GM12878 (cell line): ENCODE measurements at regions not wholly inside any gene's neighbourhood (a gene's known extent, or its start where the extent isn't known, plus 50 kb on each side); places are given as distances from the start of the nearest gene placed in this dataset.
A peak's percentile ranks its signal among the peaks of the same experiment; 100 is the strongest.

Experiments used
- ATAC-seq: fragments of 200-7000 bp; cut with Tn5 transposase; 3 replicates; pipeline ENCODE4 v1.9.1; 2020; ENCODE audit warnings: mild to moderate bottlenecking, moderate library complexity
- BruUV-seq: library from RNA; stranded (reverse); fragments of 400-500 nt; replicated peaks from 2 replicates; lab custom pipeline; 2021; lab: Mats Ljungman, UMichigan
- CTCF ChIA-PET: fragments of 300-600 bp; sonication (Branson Sonifier 250); formaldehyde crosslinking; extraction: SDS; loops from one replicate; lab custom pipeline; 2021; ENCODE audit warnings: inconsistent platforms; lab: Yijun Ruan, JAX
- POLR2A ChIA-PET: fragments of 350-600 bp; formaldehyde crosslinking; extraction: SDS; loops from one replicate; lab custom pipeline; 2021; ENCODE audit warnings: inconsistent platforms; lab: Charles Lee
- RAD21 ChIA-PET: fragments of 300-600 bp; sonication (Branson Sonifier 250); formaldehyde crosslinking; loops from one replicate; lab custom pipeline; 2023; ENCODE audit warnings: antibody characterized with exemption; ENCODE audit not compliant: unreplicated experiment; lab: Charles Lee
- SMC1A ChIA-PET: fragments of 300-600 bp; sonication (Branson Sonifier 250); formaldehyde crosslinking; loops from one replicate; lab custom pipeline; 2023; ENCODE audit not compliant: unreplicated experiment, uncharacterized antibody; lab: Charles Lee
- DNase-seq: peaks from one replicate; pipeline ENCODE4 v3.0.0-alpha.2; 2011; ENCODE audit warnings: low read depth, low spot score
- FAIRE-seq: peaks from 3 replicates; lab custom pipeline; 2011; peaks lifted over from hg19 to GRCh38; lab: Jason Lieb, UNC
- H2AFZ ChIP-seq: 2 replicates; pipeline ENCODE4 v1.6.0; 2011; ENCODE audit warnings: low read depth, low read length, control low read depth; ENCODE audit not compliant: control insufficient read depth
- H3K27ac ChIP-seq: 2 replicates; pipeline ENCODE4 v1.5.1; 2011; ENCODE audit warnings: control low read depth; ENCODE audit not compliant: control insufficient read depth, insufficient read depth
- H3K27me3 ChIP-seq, 2 experiments: replicated peaks in 1 of 2; 2 replicates each; pipeline versions ENCODE4 v1.6.0 to v1.6.1; 2011; ENCODE audit warnings: low read length in 1 of 2; ENCODE audit not compliant: control insufficient read depth in 2 of 2, insufficient read depth in 2 of 2
- H3K36me3 ChIP-seq, 2 experiments: 2 replicates each; pipeline ENCODE4 v1.5.1; 2011; ENCODE audit warnings: low read length in 1 of 2; ENCODE audit not compliant: control insufficient read depth in 2 of 2, insufficient read depth in 2 of 2
- H3K4me1 ChIP-seq: 2 replicates; pipeline ENCODE4 v1.6.1; 2011; ENCODE audit warnings: mild to moderate bottlenecking, low read length, moderate library complexity, mixed read lengths; ENCODE audit not compliant: control insufficient read depth, insufficient read depth
- H3K4me2 ChIP-seq: 2 replicates; pipeline ENCODE4 v1.6.0; 2011; ENCODE audit warnings: control low read depth; ENCODE audit not compliant: control insufficient read depth, insufficient read depth
- H3K4me3 ChIP-seq: fragments of 200-600 bp; sonication (generic); 2 replicates; pipeline ENCODE4 v1.5.1; 2016
- H3K79me2 ChIP-seq: 2 replicates; pipeline ENCODE4 v1.6.0; 2011; ENCODE audit warnings: low read length; ENCODE audit not compliant: control insufficient read depth, insufficient read depth
- H3K9ac ChIP-seq: 2 replicates; pipeline ENCODE4 v1.8.0; 2011; ENCODE audit warnings: low read length, control low read depth, mixed read lengths; ENCODE audit not compliant: control insufficient read depth, insufficient read depth
- H3K9me3 ChIP-seq: replicated peaks from 3 replicates; pipeline ENCODE4 v1.5.1; 2011; ENCODE audit warnings: mild to moderate bottlenecking, low read length; ENCODE audit not compliant: control insufficient read depth, insufficient read depth
- H4K20me1 ChIP-seq: 2 replicates; pipeline ENCODE4 v1.6.0; 2011; ENCODE audit not compliant: control insufficient read depth, insufficient read depth
- BHLHE40 ChIP-seq, 2 experiments: fragments of 450-650 bp in 1 of 2; IDR thresholded peaks; 2 replicates each; pipeline ENCODE4 v1.6.1; 2011 to 2017; ENCODE audit warnings: low read depth in 2 of 2, borderline replicate concordance in 1 of 2, improper control_type of control experiment in 1 of 2, low read length in 1 of 2, mild to moderate bottlenecking in 1 of 2
- ESRRA ChIP-seq: IDR thresholded peaks from 2 replicates; pipeline ENCODE4 v1.6.1; 2012; ENCODE audit warnings: mild to moderate bottlenecking, low read length, improper control_type of control experiment
- JUND ChIP-seq: IDR thresholded peaks from 2 replicates; pipeline ENCODE4 v1.6.1; 2012; ENCODE audit warnings: low read depth, mild to moderate bottlenecking, low read length, improper control_type of control experiment, moderate library complexity
- NR2F1 ChIP-seq: fragments of 450-650 bp; conservative IDR thresholded peaks from 2 replicates; pipeline ENCODE4 v1.6.1; 2017; ENCODE audit warnings: mild to moderate bottlenecking
- POLR2A ChIP-seq: IDR thresholded peaks from 2 replicates; pipeline ENCODE4 v1.6.1; 2011; ENCODE audit warnings: low read depth, mild to moderate bottlenecking, low read length
- POLR2AphosphoS2 ChIP-seq: IDR thresholded peaks from 2 replicates; pipeline ENCODE4 v1.6.1; 2011; ENCODE audit warnings: low read depth, mild to moderate bottlenecking, low read length, improper control_type of control experiment, moderate library complexity
- POU2F2 ChIP-seq: IDR thresholded peaks from 3 replicates; pipeline ENCODE4 v1.6.1; 2011; ENCODE audit warnings: low read depth, mild to moderate bottlenecking, low read length, borderline replicate concordance
- RFX5 ChIP-seq: IDR thresholded peaks from 2 replicates; pipeline ENCODE4 v1.6.1; 2011; ENCODE audit warnings: low read depth, low read length, improper control_type of control experiment
- RUNX3 ChIP-seq: IDR thresholded peaks from 2 replicates; pipeline ENCODE4 v1.6.1; 2012; ENCODE audit warnings: low read length, inconsistent platforms
- SRF ChIP-seq, 2 experiments: IDR thresholded peaks; 2 replicates each; pipeline ENCODE4 v1.6.1; 2011; ENCODE audit warnings: low read depth in 2 of 2, low read length in 2 of 2, mild to moderate bottlenecking in 1 of 2, moderate library complexity in 1 of 2
- WGBS: methylation state at CpG from one replicate; pipeline ENCODE4 v1.1.6; 2016; ENCODE audit warnings: low lambda C conversion rate; ENCODE audit not compliant: insufficient replicate concordance, insufficient coverage; ENCODE audit errors: missing lambda C conversion rate; 5-methylcytosine and 5-hydroxymethylcytosine counted together
- in situ Hi-C: fragments of 300-500 bp; cut with MboI; formaldehyde crosslinking; loops from 9 replicates; pipeline ENCODE4 v1.14.3; 2018; ENCODE audit warnings: mixed read lengths
- intact Hi-C: fragments of 100-400 bp; cut with micrococcal nuclease; formaldehyde crosslinking; loops from one replicate; pipeline ENCODE4 v1.14.2; 2022; ENCODE audit not compliant: unreplicated experiment

DNA sequence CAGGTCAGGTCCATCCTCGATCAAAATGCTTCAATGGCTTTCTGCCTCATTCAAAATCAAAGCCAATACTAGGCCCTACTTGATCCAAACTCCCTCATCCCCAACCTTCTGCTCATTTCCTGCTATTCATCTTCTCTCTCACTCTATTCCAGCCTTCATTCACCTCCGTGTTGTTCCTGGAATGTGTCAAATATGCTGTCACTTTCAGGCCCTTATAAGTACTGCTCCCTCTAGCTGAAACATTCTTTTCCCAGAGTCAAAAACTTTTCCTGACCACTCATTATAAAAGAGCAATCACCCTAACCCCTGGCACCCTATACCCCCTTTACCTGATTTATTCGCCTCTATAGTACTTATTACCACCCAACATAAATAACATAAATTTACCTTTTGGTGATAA, 303.7 kb upstream of the PMFBP1 start (continued):
- no peak for TF ChIP-seq NR2F1
- no peak for TF ChIP-seq ESRRA
- TF ChIP-seq POLR2A = no peak
- TF ChIP-seq POU2F2 = no peak
- TF ChIP-seq RFX5 = no peak
- no peak for TF ChIP-seq JUND
- TF ChIP-seq POLR2AphosphoS2 = no peak
- TF ChIP-seq BHLHE40 (IDR thresholded peaks at IDR 0.05; ENCODE audit: borderline replicate concordance in 1 of 2, low read depth in 2 of 2, low read length in 1 of 2) = no peak
- TF ChIP-seq, all 136 proteins: peak for 0

GRCh38 chr16:72474501-72475123, 302.7 kb upstream of the PMFBP1 start:
- Histone ChIP-seq H3K27me3 (no peaks in the 10 kb centered on the region), H3K9me3 (no peaks in the 10 kb centered on the region), H3K27ac (no peak overlapping the region), H2AFZ (no peak overlapping the region), H3K79me2 (no peaks in the 10 kb centered on the region), H3K9ac (no peak overlapping the region), H4K20me1 (no peaks in the 10 kb centered on the region), H3K4me1 (no peaks in the 10 kb centered on the region), H3K4me2 (no peak overlapping the region), H3K4me3 (no peak overlapping the region), H3K36me3 (no peaks in the 10 kb centered on the region)
- BruUV-seq = no TSS peak
- ChIA-PET CTCF (interaction anchor here (1.1 to 2.7 kb wide), 5 partner anchors 12 to 408 kb away, joined by 3 to 15 read pairs (median 4); no protein-coding TSS in a partner anchor), SMC1A (interaction anchor here (0.6 to 1.9 kb wide), 4 partner anchors 11 to 722 kb away, joined by 4 to 5 read pairs (median 4); no protein-coding TSS in a partner anchor), RAD21 (interaction anchor here (1.4 kb wide), 1 partner anchor 350 kb away, joined by 4 read pairs; no protein-coding TSS in a partner anchor), POLR2A (no interaction called here)
- intact Hi-C loops (no loop called here), in situ Hi-C loops (no loop called here)
- DNase-seq (no peak), FAIRE-seq (no peak), ATAC-seq (peak; percentile 61)
- WGBS = 62% methylated on average over 2 of the region's 2 CpGs
- TF ChIP-seq SRF (IDR thresholded peaks at IDR 0.05; ENCODE audit: low read depth in 2 of 2, low read length in 2 of 2) (no peak), RUNX3 (peak; percentile 23; the same call in 1 of the 2 replicates)
